Parathyroid adenoma (tissue), 2 donors: ENCODE measurements at regions not wholly inside any gene's neighbourhood (a gene's known extent, or its start where the extent isn't known, plus 50 kb on each side); places are given as distances from the start of the nearest gene placed in this dataset.

Experiments used
- H2AFZ ChIP-seq: fragments of 300-600 bp; sonication (generic); one replicate; pipeline ENCODE4 v1.7.0; 2017; ENCODE audit warnings: antibody characterized with exemption, mild to moderate bottlenecking
- H3K27ac ChIP-seq: fragments of 300-600 bp; sonication (generic); one replicate; pipeline ENCODE4 v1.7.0; 2017
- H3K27me3 ChIP-seq: fragments of 300-600 bp; sonication (generic); one replicate; pipeline ENCODE4 v1.7.0; 2017; ENCODE audit warnings: low read length; ENCODE audit not compliant: control insufficient read depth, insufficient read depth
- H3K36me3 ChIP-seq: fragments of 300-600 bp; sonication (generic); one replicate; pipeline ENCODE4 v1.7.0; 2017; ENCODE audit warnings: low read length; ENCODE audit not compliant: control insufficient read depth, insufficient read depth
- H3K4me1 ChIP-seq: fragments of 300-600 bp; sonication (generic); one replicate; pipeline ENCODE4 v1.7.0; 2017; ENCODE audit warnings: control low read depth
- H3K4me2 ChIP-seq: fragments of 300-600 bp; sonication (generic); one replicate; pipeline ENCODE4 v1.7.0; 2017; ENCODE audit warnings: low read length
- H3K4me3 ChIP-seq: fragments of 300-600 bp; sonication (generic); one replicate; pipeline ENCODE4 v1.7.0; 2017; ENCODE audit warnings: low read depth, low read length
- H3K79me2 ChIP-seq: fragments of 300-600 bp; sonication (generic); one replicate; pipeline ENCODE4 v1.7.0; 2017; ENCODE audit warnings: control low read depth
- H3K9ac ChIP-seq: fragments of 300-600 bp; sonication (generic); one replicate; pipeline ENCODE4 v1.7.0; 2017; ENCODE audit warnings: mild to moderate bottlenecking
- H3K9me3 ChIP-seq: fragments of 300-600 bp; sonication (generic); one replicate; pipeline ENCODE4 v1.7.0; 2017; ENCODE audit warnings: low read length; ENCODE audit not compliant: control insufficient read depth
- TF ChIP-seq, protein P1 (sequence below): fragments of 300-600 bp; sonication (generic); IDR thresholded peaks from one replicate; pipeline ENCODE4 v1.7.0; 2017; ENCODE audit warnings: antibody characterized with exemption, mild to moderate bottlenecking
- donor health status: primary hyperparathyroidism.

DNA sequence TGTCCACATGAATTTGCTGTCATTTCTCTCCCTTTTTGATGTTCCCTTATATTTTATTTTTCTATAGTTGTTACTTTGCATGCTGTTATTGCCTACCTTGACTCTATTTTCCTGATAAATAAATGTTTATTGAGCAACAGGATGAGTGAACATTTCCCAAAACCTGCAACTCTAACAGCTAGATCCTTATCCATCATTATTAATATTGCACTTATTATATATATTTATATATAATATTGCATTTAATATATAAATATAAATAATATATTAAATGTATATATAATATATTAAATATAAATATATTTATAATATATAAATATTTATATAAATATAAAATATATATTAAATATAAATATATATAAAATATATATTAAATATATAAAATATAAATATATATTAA, 436.1 kb upstream of the MMADHC start:
- H3K27me3 ChIP-seq = no peaks in the 10 kb centered on the region
- H3K9me3 ChIP-seq = no peaks in the 10 kb centered on the region
- H3K27ac ChIP-seq = no peak overlapping the region
- no peak overlapping the region for H3K4me3 ChIP-seq
- H3K4me1 ChIP-seq = no peaks in the 10 kb centered on the region
- H3K9ac ChIP-seq = no peak overlapping the region
- no peaks in the 10 kb centered on the region for H3K79me2 ChIP-seq
- H3K4me2 ChIP-seq = no peak overlapping the region
- no peaks in the 10 kb centered on the region for H3K36me3 ChIP-seq
- TF ChIP-seq, protein P1, sequence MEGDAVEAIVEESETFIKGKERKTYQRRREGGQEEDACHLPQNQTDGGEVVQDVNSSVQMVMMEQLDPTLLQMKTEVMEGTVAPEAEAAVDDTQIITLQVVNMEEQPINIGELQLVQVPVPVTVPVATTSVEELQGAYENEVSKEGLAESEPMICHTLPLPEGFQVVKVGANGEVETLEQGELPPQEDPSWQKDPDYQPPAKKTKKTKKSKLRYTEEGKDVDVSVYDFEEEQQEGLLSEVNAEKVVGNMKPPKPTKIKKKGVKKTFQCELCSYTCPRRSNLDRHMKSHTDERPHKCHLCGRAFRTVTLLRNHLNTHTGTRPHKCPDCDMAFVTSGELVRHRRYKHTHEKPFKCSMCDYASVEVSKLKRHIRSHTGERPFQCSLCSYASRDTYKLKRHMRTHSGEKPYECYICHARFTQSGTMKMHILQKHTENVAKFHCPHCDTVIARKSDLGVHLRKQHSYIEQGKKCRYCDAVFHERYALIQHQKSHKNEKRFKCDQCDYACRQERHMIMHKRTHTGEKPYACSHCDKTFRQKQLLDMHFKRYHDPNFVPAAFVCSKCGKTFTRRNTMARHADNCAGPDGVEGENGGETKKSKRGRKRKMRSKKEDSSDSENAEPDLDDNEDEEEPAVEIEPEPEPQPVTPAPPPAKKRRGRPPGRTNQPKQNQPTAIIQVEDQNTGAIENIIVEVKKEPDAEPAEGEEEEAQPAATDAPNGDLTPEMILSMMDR = no peak
- no peak overlapping the region for H2AFZ ChIP-seq

DNA sequence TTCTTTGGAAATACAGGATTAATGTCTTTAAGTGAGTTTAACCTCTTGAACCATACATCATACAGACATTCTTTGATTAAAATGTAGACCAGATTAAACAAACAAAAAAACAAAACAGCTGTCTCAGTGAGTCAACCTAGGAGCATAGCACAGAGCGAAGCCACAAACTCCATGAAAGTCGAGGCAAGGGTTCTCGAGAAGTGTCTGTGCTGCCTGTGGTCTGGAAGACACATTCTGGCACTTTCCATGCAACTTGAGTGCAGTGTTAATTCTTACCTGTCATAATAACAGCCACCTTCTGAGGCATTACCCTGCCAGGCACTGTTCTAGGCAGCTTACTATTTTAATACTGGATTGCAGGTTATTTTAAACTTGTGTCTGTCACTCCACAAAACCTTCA, 435.5 kb upstream of the MMADHC start:
- Histone ChIP-seq H3K9ac (no peak overlapping the region), H3K79me2 (no peaks in the 10 kb centered on the region), H2AFZ (no peak overlapping the region), H3K4me1 (no peaks in the 10 kb centered on the region), H3K4me3 (no peak overlapping the region), H3K36me3 (no peaks in the 10 kb centered on the region), H3K27ac (no peak overlapping the region), H3K9me3 (no peaks in the 10 kb centered on the region), H3K27me3 (no peaks in the 10 kb centered on the region), H3K4me2 (no peak overlapping the region)
- TF ChIP-seq, protein P1 = no peak

GRCh38 chr2:150020937-150021673, 433.5 kb upstream of the MMADHC start:
- Histone ChIP-seq H3K27ac (no peak overlapping the region), H3K4me3 (no peak overlapping the region), H2AFZ (no peak overlapping the region), H3K9ac (no peak overlapping the region), H3K27me3 (no peaks in the 10 kb centered on the region), H3K9me3 (no peaks in the 10 kb centered on the region), H3K36me3 (no peaks in the 10 kb centered on the region), H3K4me2 (no peak overlapping the region), H3K79me2 (no peaks in the 10 kb centered on the region), H3K4me1 (no peaks in the 10 kb centered on the region)
- TF ChIP-seq, protein P1 = no peak

GRCh38 chr2:150020221-150020620, 432.6 kb upstream of the MMADHC start:
- H3K79me2 ChIP-seq = no peaks in the 10 kb centered on the region
- H3K36me3 ChIP-seq = no peaks in the 10 kb centered on the region
- H3K9ac ChIP-seq = no peak overlapping the region
- no peaks in the 10 kb centered on the region for H3K4me1 ChIP-seq
- H3K4me3 ChIP-seq = no peak overlapping the region
- H3K27me3 ChIP-seq = no peaks in the 10 kb centered on the region
- H3K4me2 ChIP-seq = no peak overlapping the region
- H2AFZ ChIP-seq = no peak overlapping the region
- TF ChIP-seq, protein P1 = no peak
- no peaks in the 10 kb centered on the region for H3K9me3 ChIP-seq
- no peak overlapping the region for H3K27ac ChIP-seq

GRCh38 chr2:150019063-150019462, 431.5 kb upstream of the MMADHC start:
- no peaks in the 10 kb centered on the region for H3K4me1 ChIP-seq
- no peaks in the 10 kb centered on the region for H3K27me3 ChIP-seq
- no peak overlapping the region for H3K4me2 ChIP-seq
- H2AFZ ChIP-seq = no peak overlapping the region
- no peaks in the 10 kb centered on the region for H3K36me3 ChIP-seq
- no peak overlapping the region for H3K9ac ChIP-seq
- H3K9me3 ChIP-seq = no peaks in the 10 kb centered on the region
- TF ChIP-seq, protein P1 = no peak
- H3K27ac ChIP-seq = no peak overlapping the region
- no peak overlapping the region for H3K4me3 ChIP-seq
- no peaks in the 10 kb centered on the region for H3K79me2 ChIP-seq
